Inflammatory macrophage treated with lipopolysaccharide for 1 hour (primary cell): ENCODE measurements at regions not wholly inside any gene's neighbourhood (a gene's known extent, or its start where the extent isn't known, plus 50 kb on each side); places are given as distances from the start of the nearest gene placed in this dataset.

Source experiments
- DNase-seq, 2 donors: peaks; one replicate each; pipeline ENCODE4 v3.0.0-alpha.2; 2020 to 2022

- no peak for DNase-seq
These were observed 583.3 kb downstream of the PLCL1 start for GRCh38 chr2:198387677-198388076.

- DNase-seq = no peak
These were observed 581.5 kb downstream of the PLCL1 start for GRCh38 chr2:198385856-198386255.

- DNase-seq = no peak
These were observed 580.9 kb downstream of the PLCL1 start for GRCh38 chr2:198385326-198385725.

GRCh38 chr2:198383392-198383791 is 579.0 kb downstream of the PLCL1 start:
- DNase-seq = no peak

- DNase-seq = no peak
These were observed 578.4 kb downstream of the PLCL1 start for GRCh38 chr2:198382811-198383210.

GRCh38 chr2:198376677-198377076 is 572.3 kb downstream of the PLCL1 start:
- DNase-seq = no peak

- DNase-seq = no peak
These were observed 570.7 kb downstream of the PLCL1 start for GRCh38 chr2:198375083-198375410.

- peak; percentile 5 to 40 for DNase-seq
These were observed 570.1 kb downstream of the PLCL1 start for GRCh38 chr2:198374375-198375082.

- no peak for DNase-seq
These were observed 567.6 kb downstream of the PLCL1 start for GRCh38 chr2:198371921-198372543.

GRCh38 chr2:198371329-198371728 is 566.9 kb downstream of the PLCL1 start:
- DNase-seq = no peak

- DNase-seq = no peak
These were observed 563.7 kb downstream of the PLCL1 start for GRCh38 chr2:198368089-198368488.

- no peak for DNase-seq
These were observed 558.3 kb downstream of the PLCL1 start for GRCh38 chr2:198362740-198363139.

- DNase-seq = no peak
These were observed 554.9 kb downstream of the PLCL1 start for GRCh38 chr2:198359308-198359707.

GRCh38 chr2:198356157-198356556 is 551.8 kb downstream of the PLCL1 start:
- no peak for DNase-seq

GRCh38 chr2:198351647-198352046 is 547.3 kb downstream of the PLCL1 start:
- no peak for DNase-seq

- DNase-seq = no peak
These were observed 543.6 kb downstream of the PLCL1 start for GRCh38 chr2:198347946-198348345.

- DNase-seq = no peak
These were observed 543.0 kb downstream of the PLCL1 start for GRCh38 chr2:198347349-198347748.

GRCh38 chr2:198343471-198343870 is 539.1 kb downstream of the PLCL1 start:
- no peak for DNase-seq

GRCh38 chr2:198340846-198341245 is 536.5 kb downstream of the PLCL1 start:
- no peak for DNase-seq

- no peak for DNase-seq
These were observed 534.7 kb downstream of the PLCL1 start for GRCh38 chr2:198339116-198339515.

- DNase-seq = no peak
These were observed 533.0 kb downstream of the PLCL1 start for GRCh38 chr2:198337368-198337767.

GRCh38 chr2:198328454-198328853 is 524.1 kb downstream of the PLCL1 start:
- no peak for DNase-seq

- DNase-seq = no peak
These were observed 523.1 kb downstream of the PLCL1 start for GRCh38 chr2:198327526-198327925.

GRCh38 chr2:198326431-198326830 is 522.0 kb downstream of the PLCL1 start:
- no peak for DNase-seq

GRCh38 chr2:198325359-198325758 is 521.0 kb downstream of the PLCL1 start:
- DNase-seq = no peak
